ENCODE measurements at regions not wholly inside any gene's neighbourhood (a gene's known extent, or its start where the extent isn't known, plus 50 kb on each side); places are given as distances from the start of the nearest gene placed in this dataset.

GRCh38 chr7:73963252-73963822 is 64.6 kb upstream of the ELN start:
- Mint-ChIP-seq H3K4me3 (ENCODE audit: unreplicated experiment) (no peak overlapping the region), H3K9me3 (ENCODE audit: unreplicated experiment) (peaks cover 45% of the 10 kb centered on the region), H3K27ac (ENCODE audit: unreplicated experiment) (no peak overlapping the region), H3K27me3 (ENCODE audit: insufficient read depth, unreplicated experiment) (no peaks in the 10 kb centered on the region), H3K36me3 (ENCODE audit: insufficient read depth, unreplicated experiment) (no peaks in the 10 kb centered on the region), H3K4me1 (ENCODE audit: low read depth, unreplicated experiment) (no peaks in the 10 kb centered on the region)
- H3K36me3 ChIP-seq (ENCODE audit: control insufficient read depth, insufficient read depth, low read length) = no peaks in the 10 kb centered on the region
- no peak overlapping the region for H3K4me3 ChIP-seq (ENCODE audit: low read depth, low read length)
- TF ChIP-seq CTCF (IDR thresholded peaks at IDR 0.05; ENCODE audit: insufficient read depth in 1 of 2, low read depth in 1 of 2, low read length in 1 of 2, severe bottlenecking in 1 of 2, unreplicated experiment in 1 of 2) = no peak
- H3K9me3 ChIP-seq = peaks cover 13% of the 10 kb centered on the region
- no peaks in the 10 kb centered on the region for H3K4me1 ChIP-seq
- intact Hi-C loops (cut with micrococcal nuclease; ENCODE audit: unreplicated experiment) = no loop called here
- H3K27me3 ChIP-seq (replicated peaks; ENCODE audit: control insufficient read depth, insufficient read depth, low read length) = no peaks in the 10 kb centered on the region
- POLR2A ChIA-PET = no interaction called here
- DNase-seq = no peak
- no TSS peak for BruUV-seq (replicated peaks)
- CTCF ChIA-PET = no interaction called here

- no peaks in the 10 kb centered on the region for H3K4me1 ChIP-seq
- H3K27me3 Mint-ChIP-seq (ENCODE audit: insufficient read depth, unreplicated experiment) = no peaks in the 10 kb centered on the region
- H3K9me3 Mint-ChIP-seq (ENCODE audit: unreplicated experiment) = peaks cover 45% of the 10 kb centered on the region
- H3K9me3 ChIP-seq = peaks cover 13% of the 10 kb centered on the region
- no peaks in the 10 kb centered on the region for H3K36me3 Mint-ChIP-seq (ENCODE audit: insufficient read depth, unreplicated experiment)
- ChIA-PET CTCF (interaction anchor here (1.3 kb wide), 1 partner anchor 14 kb away, joined by 3 read pairs; no protein-coding TSS in a partner anchor), POLR2A (no interaction called here)
- intact Hi-C loops (cut with micrococcal nuclease; ENCODE audit: unreplicated experiment) = no loop called here
- no peak overlapping the region for H3K4me3 Mint-ChIP-seq (ENCODE audit: unreplicated experiment)
- no peak for DNase-seq
- H3K27me3 ChIP-seq (replicated peaks; ENCODE audit: control insufficient read depth, insufficient read depth, low read length) = no peaks in the 10 kb centered on the region
- H3K27ac Mint-ChIP-seq (ENCODE audit: unreplicated experiment) = no peak overlapping the region
- no peaks in the 10 kb centered on the region for H3K36me3 ChIP-seq (ENCODE audit: control insufficient read depth, insufficient read depth, low read length)
- H3K4me1 Mint-ChIP-seq (ENCODE audit: low read depth, unreplicated experiment) = no peaks in the 10 kb centered on the region
- no TSS peak for BruUV-seq (replicated peaks)
- no peak overlapping the region for H3K4me3 ChIP-seq (ENCODE audit: low read depth, low read length)
- TF ChIP-seq CTCF (IDR thresholded peaks at IDR 0.05; ENCODE audit: insufficient read depth in 1 of 2, low read depth in 1 of 2, low read length in 1 of 2, severe bottlenecking in 1 of 2, unreplicated experiment in 1 of 2) = no peak
Observed at GRCh38 chr7:73964786-73965185, 63.2 kb upstream of the ELN start.

GRCh38 chr7:73966062-73966940 is 61.7 kb upstream of the ELN start:
- BruUV-seq (replicated peaks) = no TSS peak
- H3K27me3 ChIP-seq (replicated peaks; ENCODE audit: control insufficient read depth, insufficient read depth, low read length) = no peaks in the 10 kb centered on the region
- peaks cover 13% of the 10 kb centered on the region for H3K9me3 ChIP-seq
- Mint-ChIP-seq H3K27me3 (ENCODE audit: insufficient read depth, unreplicated experiment) (no peaks in the 10 kb centered on the region), H3K9me3 (ENCODE audit: unreplicated experiment) (peaks cover 45% of the 10 kb centered on the region), H3K4me3 (ENCODE audit: unreplicated experiment) (no peak overlapping the region), H3K27ac (ENCODE audit: unreplicated experiment) (no peak overlapping the region), H3K4me1 (ENCODE audit: low read depth, unreplicated experiment) (no peaks in the 10 kb centered on the region), H3K36me3 (ENCODE audit: insufficient read depth, unreplicated experiment) (no peaks in the 10 kb centered on the region)
- no peak for TF ChIP-seq CTCF (IDR thresholded peaks at IDR 0.05; ENCODE audit: insufficient read depth in 1 of 2, low read depth in 1 of 2, low read length in 1 of 2, severe bottlenecking in 1 of 2, unreplicated experiment in 1 of 2)
- ChIA-PET CTCF (no interaction called here), POLR2A (interaction anchor here (0.7 kb wide), 1 partner anchor 61 kb away, joined by 3 read pairs; no protein-coding TSS in a partner anchor)
- no peaks in the 10 kb centered on the region for H3K4me1 ChIP-seq
- intact Hi-C loops (cut with micrococcal nuclease; ENCODE audit: unreplicated experiment) = no loop called here
- no peak for DNase-seq
- H3K4me3 ChIP-seq (ENCODE audit: low read depth, low read length) = no peak overlapping the region
- H3K36me3 ChIP-seq (ENCODE audit: control insufficient read depth, insufficient read depth, low read length) = no peaks in the 10 kb centered on the region
